ENCODE measurements at regions not wholly inside any gene's neighbourhood (a gene's known extent, or its start where the extent isn't known, plus 50 kb on each side); places are given as distances from the start of the nearest gene placed in this dataset.

DNA sequence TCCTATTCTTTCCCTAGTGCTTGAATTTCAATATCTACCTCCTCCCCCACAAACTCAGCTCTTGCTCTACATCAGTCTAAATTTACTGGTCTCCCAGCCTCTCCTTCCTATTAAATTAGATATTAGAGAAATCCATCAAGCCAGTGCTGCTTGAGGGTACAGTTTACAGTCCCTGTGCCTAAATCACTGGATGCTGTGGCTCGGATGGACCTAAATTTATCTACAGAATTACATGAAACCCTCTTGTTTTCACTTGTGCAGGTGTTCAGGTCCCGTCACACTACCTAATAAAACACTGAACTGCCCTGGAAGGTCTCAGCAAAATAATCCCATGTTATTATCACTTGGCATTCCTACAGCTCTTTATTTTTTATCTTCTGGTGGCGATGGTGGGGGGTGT is 134.7 kb upstream of the E2F8 start:
- TF ChIP-seq, protein P1, sequence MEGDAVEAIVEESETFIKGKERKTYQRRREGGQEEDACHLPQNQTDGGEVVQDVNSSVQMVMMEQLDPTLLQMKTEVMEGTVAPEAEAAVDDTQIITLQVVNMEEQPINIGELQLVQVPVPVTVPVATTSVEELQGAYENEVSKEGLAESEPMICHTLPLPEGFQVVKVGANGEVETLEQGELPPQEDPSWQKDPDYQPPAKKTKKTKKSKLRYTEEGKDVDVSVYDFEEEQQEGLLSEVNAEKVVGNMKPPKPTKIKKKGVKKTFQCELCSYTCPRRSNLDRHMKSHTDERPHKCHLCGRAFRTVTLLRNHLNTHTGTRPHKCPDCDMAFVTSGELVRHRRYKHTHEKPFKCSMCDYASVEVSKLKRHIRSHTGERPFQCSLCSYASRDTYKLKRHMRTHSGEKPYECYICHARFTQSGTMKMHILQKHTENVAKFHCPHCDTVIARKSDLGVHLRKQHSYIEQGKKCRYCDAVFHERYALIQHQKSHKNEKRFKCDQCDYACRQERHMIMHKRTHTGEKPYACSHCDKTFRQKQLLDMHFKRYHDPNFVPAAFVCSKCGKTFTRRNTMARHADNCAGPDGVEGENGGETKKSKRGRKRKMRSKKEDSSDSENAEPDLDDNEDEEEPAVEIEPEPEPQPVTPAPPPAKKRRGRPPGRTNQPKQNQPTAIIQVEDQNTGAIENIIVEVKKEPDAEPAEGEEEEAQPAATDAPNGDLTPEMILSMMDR (IDR thresholded peaks at IDR 0.05; ENCODE audit: poor library complexity): no peak
- TF ChIP-seq EZH2phosphoT487 (IDR thresholded peaks at IDR 0.05; ENCODE audit: low read depth, severe bottlenecking, unreplicated experiment): no peak
- no peak for TF ChIP-seq EZH2 (IDR thresholded peaks at IDR 0.05; ENCODE audit: borderline replicate concordance)
